GM12892 (cell line): ENCODE measurements at regions not wholly inside any gene's neighbourhood (a gene's known extent, or its start where the extent isn't known, plus 50 kb on each side); places are given as distances from the start of the nearest gene placed in this dataset.

ENCODE experiments used
- POLR2AphosphoS5 ChIP-seq: IDR thresholded peaks from 2 replicates; pipeline ENCODE4 v1.6.1; 2011; ENCODE audit warnings: low read depth, low read length, control low read depth
- TAF1 ChIP-seq: IDR thresholded peaks from 2 replicates; pipeline ENCODE4 v1.6.1; 2011; ENCODE audit warnings: low read depth, mild to moderate bottlenecking, control low read depth, low read length, borderline replicate concordance

DNA sequence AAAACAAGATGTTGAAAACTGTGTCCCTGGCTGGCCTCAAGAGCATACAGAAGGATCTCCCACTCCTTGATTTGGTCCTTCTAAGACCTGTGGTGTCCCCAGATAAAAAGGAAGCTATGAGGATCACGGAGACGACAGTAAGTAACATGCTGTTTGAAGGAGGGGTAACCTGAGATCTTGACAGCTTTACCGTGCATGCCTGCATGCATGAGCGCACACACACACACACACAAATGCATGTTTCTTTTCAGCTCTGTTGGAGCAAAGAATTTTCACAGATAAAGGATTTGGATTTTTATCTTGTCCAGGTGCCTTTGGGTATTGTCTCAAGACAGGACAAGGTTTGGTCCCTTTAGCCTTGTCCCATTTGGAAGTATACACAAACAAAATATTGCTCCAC, 411.6 kb upstream of the CCDC196 start:
- TF ChIP-seq POLR2AphosphoS5 (no peak), TAF1 (no peak)
